ENCODE measurements at regions not wholly inside any gene's neighbourhood (a gene's known extent, or its start where the extent isn't known, plus 50 kb on each side); places are given as distances from the start of the nearest gene placed in this dataset.

DNA sequence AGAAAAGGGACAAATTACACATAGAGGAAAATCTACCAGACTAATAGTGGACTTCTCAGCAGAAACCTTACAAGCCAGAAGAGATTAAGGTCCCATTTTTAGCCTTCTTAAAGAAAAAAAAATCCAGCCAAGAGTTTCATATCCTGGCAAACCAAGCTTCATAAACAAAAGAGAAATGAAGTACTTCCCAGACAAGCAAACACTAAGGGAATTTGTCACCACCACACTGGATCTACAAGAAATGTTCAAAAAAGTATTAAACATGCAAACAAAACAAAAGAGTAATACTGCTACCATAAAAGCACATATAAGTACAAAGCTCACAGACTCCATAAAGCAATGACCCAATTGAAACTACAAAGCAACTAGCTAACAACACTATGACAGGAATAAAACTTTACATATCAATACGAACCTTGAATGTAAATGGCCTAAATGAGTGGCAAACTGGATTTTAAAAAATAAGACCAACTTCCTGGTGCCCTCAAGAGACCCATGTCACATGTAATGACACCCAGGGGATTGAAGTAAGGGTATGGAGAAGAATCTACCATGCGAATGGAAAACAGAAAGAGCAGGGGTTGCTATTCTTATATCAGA, 260.7 kb upstream of the PPP2R2D start:
- Histone ChIP-seq H3K4me1 (ENCODE audit: control insufficient read depth, extremely low read depth, insufficient read depth, low read length) (no peaks in the 10 kb centered on the region), H3K9me1 (replicated peaks; ENCODE audit: control insufficient read depth, extremely low read depth, insufficient read depth, low read length) (no peaks in the 10 kb centered on the region), H3K79me2 (ENCODE audit: control insufficient read depth, insufficient read depth, low read length) (no peaks in the 10 kb centered on the region), H3K27me3 (ENCODE audit: control insufficient read depth in 2 of 2, insufficient read depth in 2 of 2, low read length in 2 of 2) (no peaks in the 10 kb centered on the region), H3K4me3 (replicated peaks in 1 of 3; ENCODE audit: insufficient read depth in 1 of 3, low read depth in 1 of 3, low read length in 3 of 3) (no peak overlapping the region), H3K27ac (ENCODE audit: insufficient read depth, low read depth, low read length) (no peak overlapping the region), H3K9ac (replicated peaks; ENCODE audit: extremely low read depth, insufficient read depth, low read length) (no peak overlapping the region), H2AFZ (ENCODE audit: low read depth, low read length) (no peak overlapping the region), H3K4me2 (ENCODE audit: insufficient read depth, low read length) (no peak overlapping the region), H3K9me3 (replicated peaks; ENCODE audit: control insufficient read depth, insufficient read depth, low read length) (peaks cover 15% of the 10 kb centered on the region), H3K36me3 (ENCODE audit: control insufficient read depth in 2 of 2, extremely low read depth in 1 of 2, insufficient read depth in 2 of 2, low read length in 2 of 2) (no peaks in the 10 kb centered on the region), H4K20me1 (replicated peaks; ENCODE audit: control insufficient read depth, extremely low read depth, insufficient read depth, low read length) (no peaks in the 10 kb centered on the region)
- TF ChIP-seq EZH2 (IDR thresholded peaks at IDR 0.05; ENCODE audit: borderline replicate concordance, low read depth, low read length, severe bottlenecking) (no peak), POLR2A (IDR thresholded peaks at IDR 0.05; ENCODE audit: low read depth, low read length) (no peak), MYC (IDR thresholded peaks at IDR 0.05; ENCODE audit: low read depth, low read length) (no peak), POLR2AphosphoS5 (IDR thresholded peaks at IDR 0.05; ENCODE audit: insufficient read depth, low read depth, low read length) (no peak), GATA2 (IDR thresholded peaks at IDR 0.05; ENCODE audit: insufficient read depth, insufficient read length, low read depth, low read length) (no peak), FOS (IDR thresholded peaks at IDR 0.05; ENCODE audit: borderline replicate concordance, insufficient read depth, low read length) (no peak), JUN (IDR thresholded peaks at IDR 0.05; ENCODE audit: borderline replicate concordance, insufficient read depth, insufficient read length, low read depth) (no peak)
- TF ChIP-seq, protein P1, sequence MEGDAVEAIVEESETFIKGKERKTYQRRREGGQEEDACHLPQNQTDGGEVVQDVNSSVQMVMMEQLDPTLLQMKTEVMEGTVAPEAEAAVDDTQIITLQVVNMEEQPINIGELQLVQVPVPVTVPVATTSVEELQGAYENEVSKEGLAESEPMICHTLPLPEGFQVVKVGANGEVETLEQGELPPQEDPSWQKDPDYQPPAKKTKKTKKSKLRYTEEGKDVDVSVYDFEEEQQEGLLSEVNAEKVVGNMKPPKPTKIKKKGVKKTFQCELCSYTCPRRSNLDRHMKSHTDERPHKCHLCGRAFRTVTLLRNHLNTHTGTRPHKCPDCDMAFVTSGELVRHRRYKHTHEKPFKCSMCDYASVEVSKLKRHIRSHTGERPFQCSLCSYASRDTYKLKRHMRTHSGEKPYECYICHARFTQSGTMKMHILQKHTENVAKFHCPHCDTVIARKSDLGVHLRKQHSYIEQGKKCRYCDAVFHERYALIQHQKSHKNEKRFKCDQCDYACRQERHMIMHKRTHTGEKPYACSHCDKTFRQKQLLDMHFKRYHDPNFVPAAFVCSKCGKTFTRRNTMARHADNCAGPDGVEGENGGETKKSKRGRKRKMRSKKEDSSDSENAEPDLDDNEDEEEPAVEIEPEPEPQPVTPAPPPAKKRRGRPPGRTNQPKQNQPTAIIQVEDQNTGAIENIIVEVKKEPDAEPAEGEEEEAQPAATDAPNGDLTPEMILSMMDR (IDR thresholded peaks at IDR 0.05; ENCODE audit: extremely low read depth in 1 of 2, insufficient read depth in 1 of 2, low read depth in 1 of 2, low read length in 2 of 2), result no peak
- TF ChIP-seq, protein P2, sequence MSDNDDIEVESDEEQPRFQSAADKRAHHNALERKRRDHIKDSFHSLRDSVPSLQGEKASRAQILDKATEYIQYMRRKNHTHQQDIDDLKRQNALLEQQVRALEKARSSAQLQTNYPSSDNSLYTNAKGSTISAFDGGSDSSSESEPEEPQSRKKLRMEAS (IDR thresholded peaks at IDR 0.05; ENCODE audit: insufficient read depth, insufficient read length), result no peak
- DNase-seq (ENCODE audit: low read depth, low spot score), result no peak
- no TSS peak for BruUV-seq (replicated peaks)
- CTCF ChIA-PET, result no interaction called here
- POLR2A ChIA-PET, result no interaction called here
- no peak for FAIRE-seq
- intact Hi-C loops (cut with micrococcal nuclease) (no loop called here), dilution Hi-C loops (cut with MboI; ENCODE audit: extremely low pct_ligation_motif_present, low sequenced_read_pairs) (no loop called here)
